Pancreas (tissue), 10 donors: ENCODE measurements at regions not wholly inside any gene's neighbourhood (a gene's known extent, or its start where the extent isn't known, plus 50 kb on each side); places are given as distances from the start of the nearest gene placed in this dataset.

Experiments
- ATAC-seq, 4 donors: fragments of 200-7000 bp; cut with Tn5 transposase; one replicate each; pipeline versions ENCODE4 v1.8.0 to v1.9.1; 2020; ENCODE audit warnings: mild to moderate bottlenecking in 4 of 4, moderate library complexity in 4 of 4
- DNase-seq, 6 donors: peaks; one replicate each; pipeline ENCODE4 v3.0.0-alpha.2; 2020
- FAIRE-seq: peaks from 2 replicates; lab custom pipeline; 2012; peaks lifted over from hg19 to GRCh38; lab: Jason Lieb, UNC
- H3K27ac ChIP-seq, 4 donors: fragments of 200-600 bp; sonication (generic); 1 replicate in 3 of 4; 2 replicates in 1 of 4; pipeline versions ENCODE4 v1.5.0 to v1.8.0; 2020
- H3K27me3 ChIP-seq, 4 donors: fragments of 200-600 bp; one replicate each; pipeline ENCODE4 v1.8.0; 2021
- H3K36me3 ChIP-seq, 3 donors: fragments of 200-600 bp; sonication (generic) in 1 of 3; one replicate each; pipeline versions ENCODE4 v1.5.0 to v1.8.0; 2020 to 2021
- H3K4me1 ChIP-seq, 3 donors: fragments of 200-600 bp; one replicate each; pipeline ENCODE4 v1.8.0; 2021
- H3K4me3 ChIP-seq, 4 donors: fragments of 200-600 bp; sonication (generic) in 2 of 4; one replicate each; pipeline versions ENCODE4 v1.5.0 to v1.8.0; 2020 to 2021
- H3K9me3 ChIP-seq, 4 donors: fragments of 200-600 bp; one replicate each; pipeline ENCODE4 v1.8.0; 2021
- CTCF ChIP-seq, 4 donors: fragments of 200-600 bp; sonication (generic) in 3 of 4; IDR thresholded peaks; one replicate each; pipeline versions ENCODE4 v1.5.0 to v1.8.0; 2021; ENCODE audit warnings: antibody characterized with exemption in 4 of 4
- WGBS, 2 donors: extraction: QIAGEN DNeasy Blood & Tissue Kit; methylation state at CpG; one replicate each; pipeline ENCODE4 v1.1.7; 2013; 5-methylcytosine and 5-hydroxymethylcytosine counted together
- intact Hi-C, 3 donors: fragments of 100-400 bp; cut with DNase I; formaldehyde crosslinking; loops; one replicate each; pipeline versions ENCODE4 v1.11.1 to v1.14.2; 2022
- donor health status: healthy with polysubstance abuse.
- donor health status: DM: no; HTN: no; CAD: no; lungs with moderate emphysema.
- donor health status: DM: no; HTN: no; CAD: no.
- donor health status: control.
- donor health status: control.
- donor health status: Bipolar disorder and iron deficiency.
- donor health status: DM: yes; HTN: yes; CAD: no.
- donor health status: DM: no; HTN: no; CAD: no.
- donor health status: DM: no; HTN: no; CAD: no.
- donor health status: DM: yes; HTN: yes; CAD: no.

DNA sequence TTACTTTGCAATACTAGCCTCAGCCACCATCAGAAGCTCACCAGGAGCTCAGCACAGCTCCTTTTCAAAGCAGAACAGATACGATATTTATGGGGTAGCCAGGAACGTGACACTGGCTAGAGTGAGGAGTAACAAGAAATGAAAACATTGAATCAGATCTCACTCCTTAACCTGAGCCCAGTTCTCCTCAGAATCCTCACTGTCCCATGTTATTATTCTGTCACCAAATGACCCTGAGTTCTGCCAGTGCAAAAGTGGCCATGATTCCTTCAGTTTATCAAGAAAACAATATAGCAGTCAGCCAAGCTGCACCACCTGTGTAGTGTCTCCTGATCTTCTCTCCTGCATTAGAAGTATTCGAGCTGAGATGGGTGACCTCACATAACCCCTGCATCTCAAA lies 956.7 kb downstream of the TUSC7 start:
- H3K36me3 ChIP-seq = no peaks in the 10 kb centered on the region
- no peak for ATAC-seq
- H3K4me3 ChIP-seq = no peak overlapping the region
- no peak for DNase-seq
- WGBS, 2 donors = 32 to 40% methylated on average over 3 of the region's 3 CpGs
- H3K4me1 ChIP-seq = no peaks in the 10 kb centered on the region
- H3K9me3 ChIP-seq = no peaks in the 10 kb centered on the region
- intact Hi-C loops = no loop called here
- no peaks in the 10 kb centered on the region for H3K27me3 ChIP-seq
- H3K27ac ChIP-seq = no peak overlapping the region
- no peak for FAIRE-seq
- TF ChIP-seq CTCF (IDR thresholded peaks at IDR 0.05) = no peak

- Histone ChIP-seq H3K4me1 (no peaks in the 10 kb centered on the region), H3K36me3 (no peaks in the 10 kb centered on the region), H3K27me3 (no peaks in the 10 kb centered on the region), H3K9me3 (no peaks in the 10 kb centered on the region), H3K4me3 (no peak overlapping the region), H3K27ac (no peak overlapping the region)
- FAIRE-seq = no peak
- WGBS, 2 donors = 60 to 63% methylated on average over 3 of the region's 3 CpGs
- no peak for TF ChIP-seq CTCF (IDR thresholded peaks at IDR 0.05)
- ATAC-seq = no peak
- intact Hi-C loops = no loop called here
- DNase-seq = no peak
Measured at GRCh38 chr3:117666812-117667211, 957.2 kb downstream of the TUSC7 start.

DNA sequence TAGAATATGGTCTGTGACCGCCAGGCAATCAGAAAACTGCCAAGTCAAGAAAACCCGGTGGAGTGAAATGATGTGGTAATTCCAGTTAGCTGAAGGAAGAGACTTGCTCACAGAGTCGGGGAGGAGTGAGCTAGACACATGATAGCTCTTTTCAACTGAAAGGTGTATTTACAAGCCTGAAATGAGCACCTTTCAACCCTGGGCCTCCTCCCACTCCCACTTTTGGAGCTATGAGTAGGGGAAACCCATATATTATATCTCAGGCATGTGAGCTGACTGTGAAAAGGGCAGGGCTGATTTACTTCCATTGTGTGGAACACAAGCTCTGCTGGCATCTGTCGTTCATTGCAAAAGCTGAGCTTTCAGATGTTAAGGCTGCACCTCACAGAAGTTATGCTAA lies 960.2 kb downstream of the TUSC7 start:
- intact Hi-C loops = no loop called here
- no peaks in the 10 kb centered on the region for H3K9me3 ChIP-seq
- H3K27ac ChIP-seq = no peak overlapping the region
- no peak for TF ChIP-seq CTCF (IDR thresholded peaks at IDR 0.05)
- ATAC-seq = no peak
- no peaks in the 10 kb centered on the region for H3K27me3 ChIP-seq
- 78 to 79% methylated on average over 4 of the region's 4 CpGs for WGBS, 2 donors
- no peak for FAIRE-seq
- H3K4me3 ChIP-seq = no peak overlapping the region
- H3K4me1 ChIP-seq = no peaks in the 10 kb centered on the region
- DNase-seq = no peak
- H3K36me3 ChIP-seq = no peaks in the 10 kb centered on the region

DNA sequence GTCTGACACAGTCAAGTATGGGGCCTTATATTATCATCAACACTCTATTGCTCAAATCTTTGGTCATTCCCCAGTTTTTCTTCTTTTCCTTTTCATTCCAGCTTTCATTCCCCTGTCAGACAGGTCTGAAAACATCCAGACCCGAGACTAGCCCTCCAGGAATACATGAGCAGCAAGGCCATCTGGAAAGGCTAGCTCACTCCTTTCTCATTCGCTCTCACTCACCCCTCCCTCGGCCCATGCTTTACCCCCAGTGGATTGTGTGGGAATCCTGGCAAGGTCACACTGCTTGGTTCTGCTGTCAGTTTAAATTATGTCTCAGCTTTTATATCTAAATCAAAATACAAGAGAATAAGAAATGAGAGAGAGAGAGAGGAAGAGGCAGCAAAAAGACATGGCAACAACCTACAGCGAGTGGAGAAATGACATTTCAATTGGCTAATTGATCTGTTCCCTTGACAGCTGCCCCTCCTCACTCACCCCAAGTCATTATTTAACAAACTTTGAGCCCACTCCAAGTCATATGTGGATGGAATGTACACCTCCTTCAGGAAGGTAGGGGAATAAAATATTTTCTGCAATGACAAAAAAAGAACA lies 962.2 kb downstream of the TUSC7 start:
- H3K4me1 ChIP-seq = no peaks in the 10 kb centered on the region
- H3K36me3 ChIP-seq = no peaks in the 10 kb centered on the region
- H3K4me3 ChIP-seq = no peak overlapping the region
- no peaks in the 10 kb centered on the region for H3K9me3 ChIP-seq
- peak in 1 of 4 donors; percentile 37 for ATAC-seq
- no peaks in the 10 kb centered on the region for H3K27me3 ChIP-seq
- no peak for TF ChIP-seq CTCF (IDR thresholded peaks at IDR 0.05)
- 31 to 49% methylated on average over 4 of the region's 4 CpGs for WGBS, 2 donors
- DNase-seq = peak in 1 of 6 donors; percentile 4
- H3K27ac ChIP-seq = no peak overlapping the region
- FAIRE-seq = no peak
- intact Hi-C loops = no loop called here

- H3K27ac ChIP-seq = no peak overlapping the region
- H3K27me3 ChIP-seq = no peaks in the 10 kb centered on the region
- intact Hi-C loops = no loop called here
- 90 to 93% methylated on average over 4 of the region's 4 CpGs for WGBS, 2 donors
- no peak overlapping the region for H3K4me3 ChIP-seq
- FAIRE-seq (no peak), DNase-seq (no peak), ATAC-seq (no peak)
- no peaks in the 10 kb centered on the region for H3K36me3 ChIP-seq
- H3K9me3 ChIP-seq = no peaks in the 10 kb centered on the region
- no peaks in the 10 kb centered on the region for H3K4me1 ChIP-seq
- no peak for TF ChIP-seq CTCF (IDR thresholded peaks at IDR 0.05)
Measured at GRCh38 chr3:117674321-117674720, 964.7 kb downstream of the TUSC7 start.
